ENCODE measurements at regions not wholly inside any gene's neighbourhood (a gene's known extent, or its start where the extent isn't known, plus 50 kb on each side); places are given as distances from the start of the nearest gene placed in this dataset.
A peak's percentile ranks its signal among the peaks of the same experiment; 100 is the strongest.

- Histone ChIP-seq H3K9me3 (no peaks in the 10 kb centered on the region), H3K27me3 (no peaks in the 10 kb centered on the region), H3K36me3 (no peaks in the 10 kb centered on the region), H3K4me3 (no peak overlapping the region), H3K4me1 (no peaks in the 10 kb centered on the region), H3K27ac (no peak overlapping the region)
- intact Hi-C loops (cut with DNase I): no loop called here
- TF ChIP-seq CTCF (IDR thresholded peaks at IDR 0.05): no peak
- no peak for ATAC-seq
- DNase-seq: no peak
Observed at GRCh38 chr3:146883288-146883687, 278.1 kb upstream of the PLSCR5 start.

- no peak for TF ChIP-seq CTCF (IDR thresholded peaks at IDR 0.05)
- intact Hi-C loops (cut with DNase I): no loop called here
- H3K4me1 ChIP-seq: no peaks in the 10 kb centered on the region
- no peaks in the 10 kb centered on the region for H3K27me3 ChIP-seq
- no peak overlapping the region for H3K4me3 ChIP-seq
- ATAC-seq (no peak), DNase-seq (no peak)
- H3K36me3 ChIP-seq: no peaks in the 10 kb centered on the region
- no peaks in the 10 kb centered on the region for H3K9me3 ChIP-seq
- H3K27ac ChIP-seq: no peak overlapping the region
Observed at GRCh38 chr3:146881966-146882760, 277.0 kb upstream of the PLSCR5 start.

GRCh38 chr3:146881356-146881755, 276.2 kb upstream of the PLSCR5 start:
- H3K9me3 ChIP-seq: no peaks in the 10 kb centered on the region
- intact Hi-C loops (cut with DNase I): no loop called here
- no peak for ATAC-seq
- TF ChIP-seq CTCF (IDR thresholded peaks at IDR 0.05): no peak
- no peaks in the 10 kb centered on the region for H3K36me3 ChIP-seq
- H3K27me3 ChIP-seq: no peaks in the 10 kb centered on the region
- no peaks in the 10 kb centered on the region for H3K4me1 ChIP-seq
- H3K4me3 ChIP-seq: no peak overlapping the region
- no peak overlapping the region for H3K27ac ChIP-seq
- DNase-seq: peak in 1 of 4 donors; percentile 59

- Histone ChIP-seq H3K27me3 (no peaks in the 10 kb centered on the region), H3K27ac (no peak overlapping the region), H3K36me3 (no peaks in the 10 kb centered on the region), H3K9me3 (peaks cover 0 to 29% of the 10 kb centered on the region in 2 donors), H3K4me1 (no peaks in the 10 kb centered on the region), H3K4me3 (no peak overlapping the region)
- no peak for TF ChIP-seq CTCF (IDR thresholded peaks at IDR 0.05)
- intact Hi-C loops (cut with DNase I): no loop called here
- no peak for DNase-seq
- ATAC-seq: no peak
Observed at GRCh38 chr3:146873748-146874147, 268.6 kb upstream of the PLSCR5 start.

GRCh38 chr3:146865175-146865755, 260.1 kb upstream of the PLSCR5 start:
- intact Hi-C loops (cut with DNase I): no loop called here
- no peak for TF ChIP-seq CTCF (IDR thresholded peaks at IDR 0.05)
- Histone ChIP-seq H3K9me3 (no peaks in the 10 kb centered on the region), H3K27me3 (no peaks in the 10 kb centered on the region), H3K27ac (no peak overlapping the region), H3K4me3 (no peak overlapping the region), H3K36me3 (no peaks in the 10 kb centered on the region), H3K4me1 (no peaks in the 10 kb centered on the region)
- ATAC-seq: no peak
- DNase-seq: no peak

All from left lung (tissue), 4 donors.